SK-N-SH treated with all-trans-retinoic acid at 6 μM for 48 hours (cell line): ENCODE measurements at regions not wholly inside any gene's neighbourhood (a gene's known extent, or its start where the extent isn't known, plus 50 kb on each side); places are given as distances from the start of the nearest gene placed in this dataset.

Source experiments
- ATAC-seq: fragments of 200-7000 bp; cut with Tn5 transposase; 3 replicates; pipeline ENCODE4 v1.9.1; 2020; ENCODE audit warnings: mild to moderate bottlenecking, moderate library complexity
- ARNTL ChIP-seq: fragments of 450-650 bp; formaldehyde crosslinking; IDR thresholded peaks from 2 replicates; pipeline ENCODE4 v1.5.0; 2020; ENCODE audit warnings: low read depth, mild to moderate bottlenecking, moderate library complexity, borderline replicate concordance
- CREB5 ChIP-seq: fragments of 250-450 bp; sonication (Bioruptor Pico); IDR thresholded peaks from 2 replicates; pipeline ENCODE4 v1.5.1; 2020; ENCODE audit warnings: low read depth, mild to moderate bottlenecking, moderate library complexity
- CSDC2 ChIP-seq: fragments of 250-450 bp; sonication (Bioruptor Pico); IDR thresholded peaks from 2 replicates; pipeline ENCODE4 v1.5.0; 2020; ENCODE audit warnings: mild to moderate bottlenecking, moderate library complexity
- CSRNP3 ChIP-seq: fragments of 250-450 bp; sonication (Bioruptor Pico); IDR thresholded peaks from 2 replicates; pipeline ENCODE4 v1.5.1; 2021; ENCODE audit warnings: mild to moderate bottlenecking, moderate library complexity
- ESRRG ChIP-seq: fragments of 250-450 bp; sonication (Bioruptor Pico); IDR thresholded peaks from 2 replicates; pipeline ENCODE4 v1.6.1; 2021; ENCODE audit warnings: mild to moderate bottlenecking
- GLIS3 ChIP-seq: fragments of 250-450 bp; sonication (Bioruptor Pico); IDR thresholded peaks from 2 replicates; pipeline ENCODE4 v1.5.0; 2020; ENCODE audit warnings: mild to moderate bottlenecking, moderate library complexity
- ISL1 ChIP-seq: fragments of 250-450 bp; sonication (Bioruptor Pico); IDR thresholded peaks from 2 replicates; pipeline ENCODE4 v2.1.2; 2022; ENCODE audit warnings: mild to moderate bottlenecking, moderate library complexity
- OSR1 ChIP-seq: fragments of 250-450 bp; sonication (Bioruptor Pico); IDR thresholded peaks from 2 replicates; pipeline ENCODE4 v1.8.0; 2022; ENCODE audit warnings: moderate library complexity, mild to moderate bottlenecking, inconsistent platforms
- PATZ1 ChIP-seq: fragments of 250-450 bp; sonication (Bioruptor Pico); IDR thresholded peaks from 2 replicates; pipeline ENCODE4 v1.8.0; 2020; ENCODE audit warnings: mild to moderate bottlenecking, moderate library complexity, borderline replicate concordance
- POU6F1 ChIP-seq: fragments of 250-450 bp; sonication (Bioruptor Pico); IDR thresholded peaks from 2 replicates; pipeline ENCODE4 v1.8.0; 2021; ENCODE audit warnings: low read depth, mild to moderate bottlenecking, moderate library complexity, borderline replicate concordance
- PPARA ChIP-seq: fragments of 250-450 bp; sonication (Bioruptor Pico); IDR thresholded peaks from 2 replicates; pipeline ENCODE4 v1.5.0; 2020; ENCODE audit warnings: mild to moderate bottlenecking, borderline replicate concordance
- RARB ChIP-seq: fragments of 250-450 bp; sonication (Bioruptor Pico); IDR thresholded peaks from 2 replicates; pipeline ENCODE4 v1.8.0; 2021; ENCODE audit warnings: mild to moderate bottlenecking, moderate library complexity
- SNAI2 ChIP-seq: fragments of 250-450 bp; sonication (Bioruptor Pico); IDR thresholded peaks from 2 replicates; pipeline ENCODE4 v1.5.0; 2020; ENCODE audit warnings: mild to moderate bottlenecking, moderate library complexity
- TCF4 ChIP-seq: fragments of 250-450 bp; sonication (Bioruptor Pico); IDR thresholded peaks from 2 replicates; pipeline ENCODE4 v1.8.0; 2021; ENCODE audit warnings: mild to moderate bottlenecking, moderate library complexity, borderline replicate concordance
- TOX ChIP-seq: fragments of 250-450 bp; sonication (Bioruptor Pico); IDR thresholded peaks from 2 replicates; pipeline ENCODE4 v1.8.0; 2021; ENCODE audit warnings: mild to moderate bottlenecking, moderate library complexity, borderline replicate concordance
- ZFP30 ChIP-seq: fragments of 450-650 bp; formaldehyde crosslinking; IDR thresholded peaks from 2 replicates; pipeline ENCODE4 v1.5.0; 2022; ENCODE audit warnings: mild to moderate bottlenecking, moderate library complexity
- ZNF565 ChIP-seq: fragments of 450-650 bp; formaldehyde crosslinking; conservative IDR thresholded peaks from 2 replicates; pipeline ENCODE4 v1.5.0; 2020; ENCODE audit warnings: low read depth, mild to moderate bottlenecking, moderate library complexity
- ZNF70 ChIP-seq: fragments of 450-650 bp; formaldehyde crosslinking; IDR thresholded peaks from 2 replicates; pipeline ENCODE4 v1.5.0; 2020; ENCODE audit warnings: mild to moderate bottlenecking, moderate library complexity
- ZNF8 ChIP-seq: fragments of 450-650 bp; formaldehyde crosslinking; IDR thresholded peaks from 2 replicates; pipeline ENCODE4 v1.5.0; 2020; ENCODE audit warnings: mild to moderate bottlenecking, moderate library complexity

- no peak for TF ChIP-seq ZNF8 (CRISPR knock-in tag)
- TF ChIP-seq CSRNP3: no peak
- TF ChIP-seq OSR1 (CRISPR knock-in tag): no peak
- no peak for TF ChIP-seq ZFP30 (CRISPR knock-in tag)
- TF ChIP-seq GLIS3 (CRISPR knock-in tag): no peak
- no peak for TF ChIP-seq SNAI2 (CRISPR knock-in tag)
- TF ChIP-seq TCF4 (CRISPR knock-in tag): no peak
- no peak for TF ChIP-seq CSDC2 (CRISPR knock-in tag)
- TF ChIP-seq RARB (CRISPR knock-in tag): no peak
Measured at GRCh38 chr5:120402606-120403005, 61.5 kb upstream of the PRR16 start.

GRCh38 chr5:120405286-120405864 is 58.7 kb upstream of the PRR16 start:
- ATAC-seq: peak; percentile 87
- TF ChIP-seq ZFP30 (CRISPR knock-in tag) (no peak), GLIS3 (CRISPR knock-in tag) (no peak), POU6F1 (no peak)
- TF ChIP-seq, all 23 proteins: peak for 0

More at GRCh38 chr5:120402606-120403005, 61.5 kb upstream of the PRR16 start:
- no peak for ATAC-seq

GRCh38 chr5:120405923-120406322 is 58.2 kb upstream of the PRR16 start:
- no peak for TF ChIP-seq OSR1 (CRISPR knock-in tag)
- no peak for TF ChIP-seq ZNF8 (CRISPR knock-in tag)
- TF ChIP-seq PPARA: no peak
- no peak for TF ChIP-seq CSRNP3
- TF ChIP-seq GLIS3 (CRISPR knock-in tag): no peak
- no peak for TF ChIP-seq ZNF70 (CRISPR knock-in tag)
- TF ChIP-seq TCF4 (CRISPR knock-in tag): no peak
- no peak for TF ChIP-seq ISL1 (CRISPR knock-in tag)
- TF ChIP-seq CSDC2 (CRISPR knock-in tag): no peak
- TF ChIP-seq ESRRG (CRISPR knock-in tag): no peak
- TF ChIP-seq TOX: no peak
- no peak for TF ChIP-seq ARNTL (CRISPR knock-in tag)
- no peak for TF ChIP-seq PATZ1 (CRISPR knock-in tag)
- peak; percentile 78 for ATAC-seq

GRCh38 chr5:120413686-120414085 is 50.4 kb upstream of the PRR16 start:
- TF ChIP-seq GLIS3 (CRISPR knock-in tag) (no peak), ARNTL (CRISPR knock-in tag) (no peak), TCF4 (CRISPR knock-in tag) (no peak), PATZ1 (CRISPR knock-in tag) (no peak), CREB5 (CRISPR knock-in tag) (no peak), ZNF70 (CRISPR knock-in tag) (no peak), PPARA (no peak), ZFP30 (CRISPR knock-in tag) (no peak), ZNF565 (CRISPR knock-in tag) (no peak), OSR1 (CRISPR knock-in tag) (no peak), TOX (no peak), POU6F1 (no peak)
- ATAC-seq: no peak
